ENCODE measurements at regions not wholly inside any gene's neighbourhood (a gene's known extent, or its start where the extent isn't known, plus 50 kb on each side); places are given as distances from the start of the nearest gene placed in this dataset.
"Not testable (repeated sequence)": the region's sequence is repeated elsewhere in the genome, so short reads cannot be mapped to it uniquely, and the experiment has no call there.

GRCh38 chr3:139261754-139262586 lies 81.8 kb upstream of the MRPS22 start:
- no peak for DNase-seq (ENCODE audit: low spot score)
- intact Hi-C loops (cut with DNase I) = no loop called here

GRCh38 chr3:139263798-139264197 lies 80.0 kb upstream of the MRPS22 start:
- no peak for DNase-seq (ENCODE audit: low spot score)
- intact Hi-C loops (cut with DNase I) = no loop called here

GRCh38 chr3:139264375-139264774 lies 79.4 kb upstream of the MRPS22 start:
- DNase-seq (ENCODE audit: low spot score) = no peak
- intact Hi-C loops (cut with DNase I) = no loop called here

GRCh38 chr3:139265131-139266016 lies 78.4 kb upstream of the MRPS22 start:
- intact Hi-C loops (cut with DNase I) = no loop called here

GRCh38 chr3:139267300-139268246 lies 76.2 kb upstream of the MRPS22 start:
- intact Hi-C loops (cut with DNase I) = no loop called here

More at GRCh38 chr3:139265131-139266016, 78.4 kb upstream of the MRPS22 start:
- DNase-seq (ENCODE audit: low spot score) = no peak

GRCh38 chr3:139269984-139270383 lies 73.8 kb upstream of the MRPS22 start:
- intact Hi-C loops (cut with DNase I) = no loop called here
- DNase-seq (ENCODE audit: low spot score) = no peak

More at GRCh38 chr3:139267300-139268246, 76.2 kb upstream of the MRPS22 start:
- no peak for DNase-seq (ENCODE audit: low spot score)

GRCh38 chr3:139270652-139271051 lies 73.2 kb upstream of the MRPS22 start:
- DNase-seq (ENCODE audit: low spot score); intact Hi-C loops (cut with DNase I): not testable (repeated sequence)

- intact Hi-C loops (cut with DNase I) = loop anchor here in 1 of 2 donors (2.0 kb wide), 1 partner anchor 163 kb away; no protein-coding TSS in a partner anchor
- DNase-seq (ENCODE audit: low spot score) = no peak
These were observed 63.7 kb upstream of the MRPS22 start for GRCh38 chr3:139280027-139280671.

- no peak for DNase-seq (ENCODE audit: low spot score)
- intact Hi-C loops (cut with DNase I) = loop anchor here in 1 of 2 donors (2.0 kb wide), 1 partner anchor 162 kb away; no protein-coding TSS in a partner anchor
These were observed 62.7 kb upstream of the MRPS22 start for GRCh38 chr3:139281096-139281495.

- peak; percentile 62 for DNase-seq (ENCODE audit: low spot score)
- intact Hi-C loops (cut with DNase I) = loop anchor here in 1 of 2 donors (2.0 kb wide), 1 partner anchor 161 kb away; no protein-coding TSS in a partner anchor
These were observed 62.2 kb upstream of the MRPS22 start for GRCh38 chr3:139281522-139282196.

- intact Hi-C loops (cut with DNase I) = no loop called here
- peak; percentile 73 for DNase-seq (ENCODE audit: low spot score)
These were observed 60.5 kb upstream of the MRPS22 start for GRCh38 chr3:139283301-139283700.

- intact Hi-C loops (cut with DNase I) = no loop called here
- DNase-seq (ENCODE audit: low spot score) = peak; percentile 64
These were observed 59.6 kb upstream of the MRPS22 start for GRCh38 chr3:139284221-139284620.

- DNase-seq (ENCODE audit: low spot score) = peak; percentile 58
- intact Hi-C loops (cut with DNase I) = no loop called here
These were observed 58.1 kb upstream of the MRPS22 start for GRCh38 chr3:139285691-139286090.

GRCh38 chr3:139286241-139286640 lies 57.6 kb upstream of the MRPS22 start:
- DNase-seq (ENCODE audit: low spot score) = peak; percentile 58
- intact Hi-C loops (cut with DNase I) = no loop called here

- intact Hi-C loops (cut with DNase I) = no loop called here
These were observed 57.0 kb upstream of the MRPS22 start for GRCh38 chr3:139286825-139287224.

GRCh38 chr3:139287557-139287956 lies 56.3 kb upstream of the MRPS22 start:
- peak; percentile 5 for DNase-seq (ENCODE audit: low spot score)
- intact Hi-C loops (cut with DNase I) = no loop called here

More at GRCh38 chr3:139286825-139287224, 57.0 kb upstream of the MRPS22 start:
- peak; percentile 11 for DNase-seq (ENCODE audit: low spot score)

- peak; percentile 58 for DNase-seq (ENCODE audit: low spot score)
- intact Hi-C loops (cut with DNase I) = no loop called here
These were observed 55.5 kb upstream of the MRPS22 start for GRCh38 chr3:139288266-139288821.

All from posterior vena cava (tissue), 2 donors.